ENCODE measurements at regions not wholly inside any gene's neighbourhood (a gene's known extent, or its start where the extent isn't known, plus 50 kb on each side); places are given as distances from the start of the nearest gene placed in this dataset.
"Not testable (repeated sequence)": the region's sequence is repeated elsewhere in the genome, so short reads cannot be mapped to it uniquely, and the experiment has no call there.

- DNase-seq (ENCODE audit: low spot score): not testable (repeated sequence)
Measured at GRCh38 chr3:10109-10996, 186.2 kb upstream of the CHL1 start.

GRCh38 chr3:11734-12133, 184.8 kb upstream of the CHL1 start:
- TF ChIP-seq CTCF (IDR thresholded peaks at IDR 0.05; ENCODE audit: extremely low read depth, insufficient read depth, missing control alignments): no peak
- in situ Hi-C loops (cut with MboI; ENCODE audit: low pct_unique_long_range_greater_than_20kb, low sequenced_read_pairs, unreplicated experiment): no loop called here
- no peak for DNase-seq (ENCODE audit: low spot score)

More at GRCh38 chr3:10109-10996, 186.2 kb upstream of the CHL1 start:
- in situ Hi-C loops (cut with MboI; ENCODE audit: low pct_unique_long_range_greater_than_20kb, low sequenced_read_pairs, unreplicated experiment): not testable (repeated sequence)

DNA sequence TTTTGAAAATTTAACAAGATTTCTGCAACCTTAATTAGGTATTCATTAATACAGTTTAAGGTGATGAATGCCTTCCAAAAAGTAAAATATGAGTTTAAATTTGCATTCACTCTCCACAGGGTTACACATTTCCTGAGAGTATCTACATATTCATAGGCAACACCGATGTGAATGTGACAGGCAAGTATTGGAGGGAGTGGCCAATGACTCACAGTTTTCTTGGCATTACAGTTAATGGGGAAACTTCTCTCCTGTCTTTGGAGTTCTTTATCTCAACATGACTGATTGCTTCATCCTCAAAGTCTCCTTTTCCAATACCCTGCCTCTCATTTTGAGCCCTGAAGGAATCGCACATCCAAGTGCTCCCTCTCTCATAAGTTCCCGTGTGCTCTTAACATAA, 181.9 kb upstream of the CHL1 start:
- in situ Hi-C loops (cut with MboI; ENCODE audit: low pct_unique_long_range_greater_than_20kb, low sequenced_read_pairs, unreplicated experiment): no loop called here
- TF ChIP-seq CTCF (IDR thresholded peaks at IDR 0.05; ENCODE audit: extremely low read depth, insufficient read depth, missing control alignments): no peak
- no peak for DNase-seq (ENCODE audit: low spot score)

DNA sequence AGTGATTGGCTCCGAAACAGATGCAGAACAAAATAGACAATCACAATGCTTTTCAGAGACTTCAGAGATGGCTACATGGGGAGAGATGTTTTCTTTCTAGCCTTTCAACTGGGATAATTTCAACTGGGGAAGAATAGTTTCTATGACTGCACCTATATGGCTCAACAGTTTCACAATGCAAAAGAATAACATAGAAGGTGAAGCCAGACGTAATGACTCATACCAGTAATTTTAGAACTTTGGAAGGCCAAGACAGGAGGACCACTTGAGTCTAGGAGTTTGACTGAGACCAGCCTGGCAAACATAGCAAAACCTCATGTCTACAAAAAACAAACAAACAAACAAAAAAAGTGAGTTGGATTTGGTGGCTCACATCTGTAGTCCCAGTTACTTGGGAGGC, 180.2 kb upstream of the CHL1 start:
- in situ Hi-C loops (cut with MboI; ENCODE audit: low pct_unique_long_range_greater_than_20kb, low sequenced_read_pairs, unreplicated experiment): no loop called here
- no peak for TF ChIP-seq CTCF (IDR thresholded peaks at IDR 0.05; ENCODE audit: extremely low read depth, insufficient read depth, missing control alignments)
- DNase-seq (ENCODE audit: low spot score): no peak

DNA sequence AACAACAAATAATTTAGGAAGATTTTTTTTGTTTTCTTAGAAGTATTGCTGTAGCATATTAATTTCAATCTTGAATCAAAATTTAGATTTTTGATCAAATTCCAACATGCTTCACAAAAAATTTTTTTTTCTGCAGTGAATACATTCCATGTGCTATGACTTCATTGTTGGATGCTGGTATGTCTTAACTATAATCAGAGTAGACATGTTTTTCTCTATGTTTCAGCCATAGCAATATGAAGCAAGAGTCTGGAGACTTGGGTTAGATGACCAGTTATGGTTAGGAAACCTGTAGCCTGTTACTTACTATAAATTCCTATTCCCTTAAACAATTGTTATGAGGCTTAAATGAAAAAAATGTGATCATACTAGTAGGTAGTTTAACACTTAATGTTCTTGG, 176.1 kb upstream of the CHL1 start:
- in situ Hi-C loops (cut with MboI; ENCODE audit: low pct_unique_long_range_greater_than_20kb, low sequenced_read_pairs, unreplicated experiment): no loop called here
- TF ChIP-seq CTCF (IDR thresholded peaks at IDR 0.05; ENCODE audit: extremely low read depth, insufficient read depth, missing control alignments): no peak
- no peak for DNase-seq (ENCODE audit: low spot score)

DNA sequence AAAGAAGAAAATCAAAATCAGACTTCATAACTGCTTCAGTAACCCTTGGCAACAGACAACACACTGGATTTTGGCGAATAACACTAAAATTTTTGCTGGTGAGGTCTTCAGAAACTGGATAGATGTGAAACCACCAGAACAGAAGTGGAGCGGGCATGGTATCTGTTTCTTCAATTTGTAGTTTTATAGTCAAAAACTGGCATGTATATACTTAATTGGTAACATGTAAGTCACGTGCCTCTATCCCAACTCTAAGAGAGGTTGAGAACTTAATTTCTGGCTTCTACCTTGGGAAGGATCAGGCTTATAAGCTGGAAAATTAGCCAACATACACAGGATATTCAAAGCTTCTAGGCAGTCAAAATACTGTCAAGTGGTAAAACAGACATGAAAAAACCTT, 172.6 kb upstream of the CHL1 start:
- no peak for DNase-seq (ENCODE audit: low spot score)
- TF ChIP-seq CTCF (IDR thresholded peaks at IDR 0.05; ENCODE audit: extremely low read depth, insufficient read depth, missing control alignments): no peak
- in situ Hi-C loops (cut with MboI; ENCODE audit: low pct_unique_long_range_greater_than_20kb, low sequenced_read_pairs, unreplicated experiment): no loop called here

- in situ Hi-C loops (cut with MboI; ENCODE audit: low pct_unique_long_range_greater_than_20kb, low sequenced_read_pairs, unreplicated experiment): no loop called here
- DNase-seq (ENCODE audit: low spot score): no peak
- no peak for TF ChIP-seq CTCF (IDR thresholded peaks at IDR 0.05; ENCODE audit: extremely low read depth, insufficient read depth, missing control alignments)
Measured at GRCh38 chr3:25056-25455, 171.5 kb upstream of the CHL1 start.

DNA sequence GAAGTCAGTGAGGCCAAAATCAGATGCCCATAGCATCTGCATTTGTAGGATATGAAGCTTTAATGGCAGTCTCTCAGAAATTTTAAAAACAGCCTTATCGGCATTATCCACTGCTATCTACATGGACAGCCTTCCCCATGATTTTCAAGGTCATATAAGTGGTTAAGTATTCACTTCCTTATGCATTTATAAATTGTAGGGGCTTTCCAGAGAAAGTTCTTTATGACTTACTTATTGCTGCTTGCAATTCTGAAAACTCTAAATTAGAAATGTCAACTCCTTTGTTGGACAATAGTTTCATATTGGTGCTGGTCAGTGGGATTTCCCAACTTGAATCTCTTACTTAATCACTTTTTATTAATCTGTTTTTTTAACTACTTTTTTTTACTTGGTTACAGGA, 160.6 kb upstream of the CHL1 start:
- in situ Hi-C loops (cut with MboI; ENCODE audit: low pct_unique_long_range_greater_than_20kb, low sequenced_read_pairs, unreplicated experiment); DNase-seq (ENCODE audit: low spot score): not testable (repeated sequence)
